Astrocyte (in vitro differentiated cells and primary cell): ENCODE measurements at regions not wholly inside any gene's neighbourhood (a gene's known extent, or its start where the extent isn't known, plus 50 kb on each side); places are given as distances from the start of the nearest gene placed in this dataset.

Experiments used
- DNase-seq: peaks from one replicate; pipeline ENCODE4 v3.0.0-alpha.2; 2010; ENCODE audit warnings: low read depth
- FAIRE-seq: peaks from 2 replicates; lab custom pipeline; 2011; peaks lifted over from hg19 to GRCh38; lab: Jason Lieb, UNC
- H2AFZ ChIP-seq: 2 replicates; pipeline ENCODE4 v1.6.0; 2012; ENCODE audit warnings: low read depth, low read length, inconsistent platforms
- H3K27ac ChIP-seq: 2 replicates; pipeline ENCODE4 v1.5.1; 2011; ENCODE audit warnings: low read depth, low read length, inconsistent platforms
- H3K27me3 ChIP-seq: 2 replicates; pipeline ENCODE4 v1.6.0; 2011; ENCODE audit warnings: low read length, inconsistent platforms; ENCODE audit not compliant: insufficient read depth
- H3K36me3 ChIP-seq: 2 replicates; pipeline ENCODE4 v1.5.1; 2011; ENCODE audit warnings: low read length, inconsistent platforms; ENCODE audit not compliant: insufficient read depth
- H3K4me1 ChIP-seq: 2 replicates; pipeline ENCODE4 v1.5.1; 2011; ENCODE audit warnings: low read length, inconsistent platforms; ENCODE audit not compliant: insufficient read depth
- H3K4me2 ChIP-seq: 2 replicates; pipeline ENCODE4 v1.6.0; 2012; ENCODE audit warnings: low read length, inconsistent platforms
- H3K4me3 ChIP-seq: 2 replicates; pipeline ENCODE4 v1.5.1; 2011; ENCODE audit warnings: low read depth, mild to moderate bottlenecking, low read length, inconsistent platforms; ENCODE audit not compliant: insufficient read depth
- H3K79me2 ChIP-seq: 2 replicates; pipeline ENCODE4 v1.6.0; 2012; ENCODE audit warnings: mild to moderate bottlenecking, low read length, inconsistent platforms; ENCODE audit not compliant: insufficient read depth
- H3K9ac ChIP-seq: 2 replicates; pipeline ENCODE4 v1.6.0; 2012; ENCODE audit warnings: mild to moderate bottlenecking, low read length, inconsistent platforms
- H3K9me3 ChIP-seq: 2 replicates; pipeline ENCODE4 v1.5.1; 2012; ENCODE audit warnings: low read depth, mild to moderate bottlenecking, low read length, inconsistent platforms; ENCODE audit not compliant: insufficient read depth
- H4K20me1 ChIP-seq: 2 replicates; pipeline ENCODE4 v1.6.0; 2012; ENCODE audit warnings: low read length, inconsistent platforms; ENCODE audit not compliant: insufficient read depth
- H3K27ac Mint-ChIP-seq: one replicate; pipeline ENCODE4 v1.8.0; 2021; ENCODE audit warnings: mild to moderate bottlenecking, mixed read lengths; ENCODE audit not compliant: unreplicated experiment
- H3K27me3 Mint-ChIP-seq: one replicate; pipeline ENCODE4 v1.8.0; 2021; ENCODE audit warnings: low read depth, mixed read lengths; ENCODE audit not compliant: unreplicated experiment
- H3K36me3 Mint-ChIP-seq: one replicate; pipeline ENCODE4 v1.8.0; 2021; ENCODE audit warnings: low read depth, mixed read lengths; ENCODE audit not compliant: unreplicated experiment
- H3K4me1 Mint-ChIP-seq: one replicate; pipeline ENCODE4 v1.8.0; 2021; ENCODE audit warnings: low read depth, mixed read lengths; ENCODE audit not compliant: unreplicated experiment
- H3K4me3 Mint-ChIP-seq: one replicate; pipeline ENCODE4 v1.8.0; 2021; ENCODE audit warnings: mild to moderate bottlenecking, moderate library complexity, mixed read lengths; ENCODE audit not compliant: unreplicated experiment
- H3K9me3 Mint-ChIP-seq: one replicate; pipeline ENCODE4 v1.8.0; 2021; ENCODE audit warnings: mild to moderate bottlenecking, mixed read lengths; ENCODE audit not compliant: unreplicated experiment
- EZH2 ChIP-seq: IDR thresholded peaks from 2 replicates; pipeline ENCODE4 v1.6.1; 2012; ENCODE audit warnings: mild to moderate bottlenecking, low read length, inconsistent platforms; ENCODE audit not compliant: insufficient read depth
- TF ChIP-seq, protein P1 (sequence below): IDR thresholded peaks from 2 replicates; pipeline ENCODE4 v1.5.1; 2011; ENCODE audit warnings: low read depth, mild to moderate bottlenecking, inconsistent platforms, low read length, moderate library complexity; ENCODE audit not compliant: insufficient read depth

DNA sequence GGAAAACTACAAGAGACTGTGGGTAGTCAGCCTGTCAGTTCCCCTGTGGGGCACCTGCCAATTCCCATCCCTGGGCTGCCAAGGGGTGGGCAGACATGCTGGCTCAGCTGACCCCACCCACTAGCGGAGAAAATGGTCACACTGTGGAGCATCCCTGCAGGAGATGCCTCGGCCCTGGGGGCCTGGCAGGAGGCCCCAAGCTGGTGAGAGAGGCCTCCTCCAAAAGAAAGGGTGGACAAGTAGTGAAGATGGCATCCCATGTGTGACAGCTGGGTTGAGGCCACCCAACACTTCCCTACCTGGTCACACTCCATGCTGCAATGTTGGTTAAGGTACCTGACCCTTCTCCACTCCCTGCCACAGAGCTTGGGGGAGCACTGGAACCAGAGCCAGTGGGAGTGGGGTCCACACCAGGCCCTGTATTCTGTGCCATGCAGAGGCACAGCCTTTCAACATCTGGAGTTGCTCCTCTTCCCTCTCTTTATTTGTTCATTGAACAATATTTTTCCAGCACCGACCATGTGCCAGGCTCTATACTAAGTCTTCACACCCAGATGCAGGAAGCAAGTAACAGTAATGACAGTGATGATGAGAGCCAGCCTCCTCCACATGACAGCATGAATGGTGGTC lies 59.5 kb downstream of the KLHDC7A start:
- no peaks in the 10 kb centered on the region for H4K20me1 ChIP-seq
- peaks cover 6% of the 10 kb centered on the region for H3K9me3 Mint-ChIP-seq
- no peak overlapping the region for H3K4me3 Mint-ChIP-seq
- no peaks in the 10 kb centered on the region for H3K36me3 ChIP-seq
- no peak overlapping the region for H3K27ac Mint-ChIP-seq
- no peaks in the 10 kb centered on the region for H3K36me3 Mint-ChIP-seq
- no peak overlapping the region for H3K4me3 ChIP-seq
- no peak overlapping the region for H3K4me2 ChIP-seq
- no peaks in the 10 kb centered on the region for H3K27me3 ChIP-seq
- no peak overlapping the region for H3K9ac ChIP-seq
- no peak for DNase-seq
- no peaks in the 10 kb centered on the region for H3K9me3 ChIP-seq
- no peak for TF ChIP-seq EZH2
- TF ChIP-seq, protein P1, sequence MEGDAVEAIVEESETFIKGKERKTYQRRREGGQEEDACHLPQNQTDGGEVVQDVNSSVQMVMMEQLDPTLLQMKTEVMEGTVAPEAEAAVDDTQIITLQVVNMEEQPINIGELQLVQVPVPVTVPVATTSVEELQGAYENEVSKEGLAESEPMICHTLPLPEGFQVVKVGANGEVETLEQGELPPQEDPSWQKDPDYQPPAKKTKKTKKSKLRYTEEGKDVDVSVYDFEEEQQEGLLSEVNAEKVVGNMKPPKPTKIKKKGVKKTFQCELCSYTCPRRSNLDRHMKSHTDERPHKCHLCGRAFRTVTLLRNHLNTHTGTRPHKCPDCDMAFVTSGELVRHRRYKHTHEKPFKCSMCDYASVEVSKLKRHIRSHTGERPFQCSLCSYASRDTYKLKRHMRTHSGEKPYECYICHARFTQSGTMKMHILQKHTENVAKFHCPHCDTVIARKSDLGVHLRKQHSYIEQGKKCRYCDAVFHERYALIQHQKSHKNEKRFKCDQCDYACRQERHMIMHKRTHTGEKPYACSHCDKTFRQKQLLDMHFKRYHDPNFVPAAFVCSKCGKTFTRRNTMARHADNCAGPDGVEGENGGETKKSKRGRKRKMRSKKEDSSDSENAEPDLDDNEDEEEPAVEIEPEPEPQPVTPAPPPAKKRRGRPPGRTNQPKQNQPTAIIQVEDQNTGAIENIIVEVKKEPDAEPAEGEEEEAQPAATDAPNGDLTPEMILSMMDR = no peak
- H3K4me1 ChIP-seq = no peaks in the 10 kb centered on the region
- H3K79me2 ChIP-seq = no peaks in the 10 kb centered on the region
- no peak for FAIRE-seq
- no peaks in the 10 kb centered on the region for H3K4me1 Mint-ChIP-seq
- H3K27ac ChIP-seq = no peak overlapping the region
- H3K27me3 Mint-ChIP-seq = peaks cover 74% of the 10 kb centered on the region
- H2AFZ ChIP-seq = no peak overlapping the region

DNA sequence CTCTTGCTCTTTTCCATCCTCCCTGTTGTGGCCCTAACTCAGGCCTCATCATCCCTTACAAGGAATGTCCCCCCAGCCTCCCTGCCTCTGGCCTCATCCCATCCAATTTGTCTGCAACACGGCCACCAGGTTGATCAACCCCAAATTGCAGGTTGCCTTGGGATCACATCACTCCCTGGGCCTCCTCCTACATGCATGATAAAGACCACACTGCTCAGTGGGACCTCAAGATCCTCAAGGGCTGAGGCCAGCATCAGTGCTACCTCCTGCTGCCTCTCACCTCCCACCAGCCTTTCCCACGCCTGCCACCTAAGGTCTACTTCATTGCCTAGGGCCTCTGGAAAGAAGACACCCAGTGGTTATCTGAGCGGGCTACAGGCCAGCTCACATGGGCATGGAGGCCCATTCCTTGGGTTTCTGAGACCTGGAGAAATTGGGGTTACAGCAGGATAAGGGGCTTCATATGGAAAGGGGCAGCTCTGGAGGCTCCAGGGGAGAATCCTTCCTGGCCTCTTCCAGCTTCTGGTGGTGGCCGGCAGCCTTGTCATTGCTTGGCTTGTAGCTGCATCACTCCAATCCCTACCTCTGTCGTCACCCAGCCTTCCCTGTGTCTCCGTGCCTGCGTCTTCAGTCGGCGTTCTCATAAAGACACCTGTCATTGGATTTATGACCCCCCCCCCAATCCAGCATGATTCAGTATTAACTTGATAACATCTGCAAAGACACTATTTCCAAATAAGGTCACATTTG lies 60.5 kb downstream of the KLHDC7A start:
- no peaks in the 10 kb centered on the region for H3K79me2 ChIP-seq
- H3K4me3 Mint-ChIP-seq = no peak overlapping the region
- H3K9ac ChIP-seq = no peak overlapping the region
- H3K27me3 Mint-ChIP-seq = peaks cover 73% of the 10 kb centered on the region
- no peak for DNase-seq
- H3K4me3 ChIP-seq = no peak overlapping the region
- no peak overlapping the region for H3K4me2 ChIP-seq
- H3K27ac ChIP-seq = no peak overlapping the region
- TF ChIP-seq, protein P1 = no peak
- TF ChIP-seq EZH2 = no peak
- H3K27ac Mint-ChIP-seq = no peak overlapping the region
- no peaks in the 10 kb centered on the region for H3K36me3 ChIP-seq
- no peaks in the 10 kb centered on the region for H4K20me1 ChIP-seq
- H3K36me3 Mint-ChIP-seq = no peaks in the 10 kb centered on the region
- H3K4me1 ChIP-seq = no peaks in the 10 kb centered on the region
- H3K27me3 ChIP-seq = no peaks in the 10 kb centered on the region
- no peaks in the 10 kb centered on the region for H3K4me1 Mint-ChIP-seq
- H2AFZ ChIP-seq = no peak overlapping the region
- no peaks in the 10 kb centered on the region for H3K9me3 ChIP-seq
- H3K9me3 Mint-ChIP-seq = peaks cover 6% of the 10 kb centered on the region
- no peak for FAIRE-seq

DNA sequence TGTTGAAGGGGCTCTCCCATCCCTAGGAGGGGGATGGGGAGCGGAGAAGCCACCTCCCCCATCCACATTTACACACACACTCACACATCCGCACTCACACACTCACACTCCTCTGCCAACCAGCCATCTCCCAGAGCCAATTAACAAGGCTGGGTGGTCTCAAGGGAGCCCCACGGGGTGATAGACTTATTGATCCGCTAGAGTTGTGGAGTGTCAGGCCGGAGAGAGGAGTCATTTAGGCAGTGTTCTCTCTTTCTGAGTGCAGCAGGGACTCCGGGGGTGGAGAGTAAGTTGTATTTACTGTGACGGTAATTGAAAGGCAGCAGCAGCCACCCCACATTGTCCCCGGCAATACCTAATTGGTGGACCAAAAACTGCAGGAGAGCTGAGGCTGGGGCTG lies 61.6 kb downstream of the KLHDC7A start:
- Histone ChIP-seq H3K79me2 (no peaks in the 10 kb centered on the region), H3K9ac (no peak overlapping the region), H4K20me1 (no peaks in the 10 kb centered on the region), H3K4me2 (no peak overlapping the region), H3K27me3 (no peaks in the 10 kb centered on the region), H3K4me3 (no peak overlapping the region), H3K4me1 (no peaks in the 10 kb centered on the region), H3K27ac (no peak overlapping the region), H3K9me3 (no peaks in the 10 kb centered on the region), H3K36me3 (no peaks in the 10 kb centered on the region), H2AFZ (no peak overlapping the region)
- H3K27me3 Mint-ChIP-seq = peaks cover 73% of the 10 kb centered on the region
- H3K27ac Mint-ChIP-seq = no peak overlapping the region
- TF ChIP-seq, protein P1 = no peak
- H3K4me3 Mint-ChIP-seq = no peak overlapping the region
- FAIRE-seq (no peak), DNase-seq (no peak)
- H3K4me1 Mint-ChIP-seq = no peaks in the 10 kb centered on the region
- no peaks in the 10 kb centered on the region for H3K36me3 Mint-ChIP-seq
- peaks cover 6% of the 10 kb centered on the region for H3K9me3 Mint-ChIP-seq
